Stimulated activated memory B cell treated with anti-CD40 and anti-IgM and Interleukin-4, amounts not matched to agents 10 μg/mL and 1 μg/mL and 100 μg/mL, for 72 hours (primary cell): ENCODE measurements at regions not wholly inside any gene's neighbourhood (a gene's known extent, or its start where the extent isn't known, plus 50 kb on each side); places are given as distances from the start of the nearest gene placed in this dataset.

Experiments used
- ATAC-seq: fragments of 150-1000 bp; cut with Tn5 transposase; 2 replicates; pipeline ENCODE4 v1.10.0; 2021
- H3K27ac Mint-ChIP-seq: one replicate; pipeline ENCODE4 v1.8.0; 2022; ENCODE audit warnings: mild to moderate bottlenecking, mixed read lengths
- H3K27me3 Mint-ChIP-seq: one replicate; pipeline ENCODE4 v1.8.0; 2022; ENCODE audit warnings: mixed read lengths
- H3K36me3 Mint-ChIP-seq: one replicate; pipeline ENCODE4 v1.8.0; 2022; ENCODE audit warnings: mixed read lengths
- H3K4me1 Mint-ChIP-seq: one replicate; pipeline ENCODE4 v1.8.0; 2022; ENCODE audit warnings: mixed read lengths
- H3K4me3 Mint-ChIP-seq: one replicate; pipeline ENCODE4 v1.8.0; 2022; ENCODE audit warnings: mild to moderate bottlenecking, moderate library complexity, mixed read lengths
- H3K9me3 Mint-ChIP-seq: one replicate; pipeline ENCODE4 v1.8.0; 2022; ENCODE audit warnings: mixed read lengths

- Mint-ChIP-seq H3K36me3 (no peaks in the 10 kb centered on the region), H3K27me3 (no peaks in the 10 kb centered on the region), H3K4me3 (no peak overlapping the region), H3K27ac (no peak overlapping the region), H3K9me3 (no peaks in the 10 kb centered on the region), H3K4me1 (no peaks in the 10 kb centered on the region)
- ATAC-seq, result no peak
Observed at GRCh38 chr6:153210083-153210482, 79.0 kb upstream of the RGS17 start.

- no peaks in the 10 kb centered on the region for H3K4me1 Mint-ChIP-seq
Observed at GRCh38 chr6:153208706-153209105, 77.6 kb upstream of the RGS17 start.

GRCh38 chr6:153207617-153208016, 76.5 kb upstream of the RGS17 start:
- Mint-ChIP-seq H3K36me3 (no peaks in the 10 kb centered on the region), H3K9me3 (no peaks in the 10 kb centered on the region), H3K27me3 (no peaks in the 10 kb centered on the region), H3K27ac (no peak overlapping the region), H3K4me1 (no peaks in the 10 kb centered on the region), H3K4me3 (no peak overlapping the region)
- ATAC-seq, result no peak

More at GRCh38 chr6:153208706-153209105, 77.6 kb upstream of the RGS17 start:
- no peaks in the 10 kb centered on the region for H3K36me3 Mint-ChIP-seq
- H3K4me3 Mint-ChIP-seq, result no peak overlapping the region
- no peaks in the 10 kb centered on the region for H3K27me3 Mint-ChIP-seq
- H3K27ac Mint-ChIP-seq, result no peak overlapping the region
- no peak for ATAC-seq
- H3K9me3 Mint-ChIP-seq, result no peaks in the 10 kb centered on the region

- Mint-ChIP-seq H3K4me3 (no peak overlapping the region), H3K4me1 (no peaks in the 10 kb centered on the region), H3K36me3 (no peaks in the 10 kb centered on the region), H3K9me3 (no peaks in the 10 kb centered on the region), H3K27ac (no peak overlapping the region), H3K27me3 (no peaks in the 10 kb centered on the region)
- ATAC-seq, result no peak
Observed at GRCh38 chr6:153207006-153207405, 75.9 kb upstream of the RGS17 start.

- Mint-ChIP-seq H3K27ac (no peak overlapping the region), H3K4me1 (no peaks in the 10 kb centered on the region), H3K4me3 (no peak overlapping the region), H3K9me3 (no peaks in the 10 kb centered on the region), H3K27me3 (no peaks in the 10 kb centered on the region), H3K36me3 (no peaks in the 10 kb centered on the region)
- ATAC-seq, result no peak
Observed at GRCh38 chr6:153192943-153193885, 62.1 kb upstream of the RGS17 start.

GRCh38 chr6:153183925-153184324, 52.8 kb upstream of the RGS17 start:
- Mint-ChIP-seq H3K36me3 (no peaks in the 10 kb centered on the region), H3K4me1 (no peaks in the 10 kb centered on the region), H3K4me3 (no peak overlapping the region)

More at GRCh38 chr6:153183925-153184324, 52.8 kb upstream of the RGS17 start:
- H3K27me3 Mint-ChIP-seq, result no peaks in the 10 kb centered on the region
- peaks cover 13% of the 10 kb centered on the region for H3K9me3 Mint-ChIP-seq
- H3K27ac Mint-ChIP-seq, result no peak overlapping the region
- ATAC-seq, result no peak
